Suprapubic skin (tissue), 4 donors: ENCODE measurements at regions not wholly inside any gene's neighbourhood (a gene's known extent, or its start where the extent isn't known, plus 50 kb on each side); places are given as distances from the start of the nearest gene placed in this dataset.

Experiments used
- CTCF ChIP-seq, 2 donors: fragments of 200-600 bp in 1 of 2; fragments of 450-650 bp in 1 of 2; sonication (generic) in 1 of 2; IDR thresholded peaks; one replicate each; pipeline ENCODE4 v1.5.1; 2016 to 2019; ENCODE audit warnings: antibody characterized with exemption in 2 of 2, mild to moderate bottlenecking in 1 of 2, moderate library complexity in 1 of 2
- EP300 ChIP-seq: sonication (generic); formaldehyde crosslinking; IDR thresholded peaks from one replicate; pipeline ENCODE4 v1.6.1; 2017; ENCODE audit warnings: antibody characterized with exemption
- POLR2A ChIP-seq, 2 donors: fragments of 450-650 bp; IDR thresholded peaks; one replicate each; pipeline ENCODE4 v1.6.1; 2017; ENCODE audit warnings: antibody characterized with exemption in 2 of 2, mild to moderate bottlenecking in 2 of 2, moderate library complexity in 2 of 2
- POLR2AphosphoS5 ChIP-seq, 3 donors: sonication (generic); formaldehyde crosslinking; IDR thresholded peaks; one replicate each; pipeline ENCODE4 v1.6.1; 2017; ENCODE audit warnings: antibody characterized with exemption in 3 of 3

DNA sequence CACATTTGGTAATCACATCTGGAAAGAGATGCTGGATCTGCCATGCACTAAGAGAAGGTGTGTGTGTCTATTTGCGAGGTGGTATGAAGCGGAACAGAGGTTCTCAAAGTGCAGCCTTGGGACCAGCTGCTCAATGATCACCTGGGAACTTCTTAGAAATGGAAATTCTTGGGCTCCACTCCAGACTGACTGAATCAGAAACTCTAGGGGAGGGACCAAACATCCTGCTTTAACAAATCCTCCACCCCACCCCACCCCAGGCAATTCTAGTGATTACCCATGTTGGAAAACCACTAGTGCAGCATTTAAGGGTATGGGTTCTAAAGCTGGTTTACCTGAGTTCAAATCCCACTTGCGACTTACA, 143.9 kb upstream of the JUN start:
- TF ChIP-seq POLR2A (IDR thresholded peaks at IDR 0.05) (no peak), CTCF (IDR thresholded peaks at IDR 0.05) (no peak), POLR2AphosphoS5 (IDR thresholded peaks at IDR 0.05) (no peak), EP300 (no peak)
